ENCODE measurements at regions not wholly inside any gene's neighbourhood (a gene's known extent, or its start where the extent isn't known, plus 50 kb on each side); places are given as distances from the start of the nearest gene placed in this dataset.
"Not testable (repeated sequence)": the region's sequence is repeated elsewhere in the genome, so short reads cannot be mapped to it uniquely, and the experiment has no call there.

- Histone ChIP-seq H3K36me3 (ENCODE audit: control insufficient read depth in 3 of 3, insufficient read depth in 3 of 3, low read length in 3 of 3) (no peaks in the 10 kb centered on the region), H3K4me1 (ENCODE audit: control insufficient read depth in 3 of 3, insufficient read depth in 3 of 3, low read length in 3 of 3) (no peaks in the 10 kb centered on the region), H3K4me3 (ENCODE audit: low read length in 3 of 3) (no peak overlapping the region), H3K9me3 (ENCODE audit: control insufficient read depth in 3 of 3, low read length in 3 of 3) (no peaks in the 10 kb centered on the region), H3K9ac (ENCODE audit: low read depth in 1 of 3, low read length in 3 of 3) (no peak overlapping the region), H3K27me3 (ENCODE audit: control insufficient read depth in 3 of 3, insufficient read depth in 3 of 3, low read length in 3 of 3) (no peaks in the 10 kb centered on the region), H3K27ac (ENCODE audit: low read depth, low read length) (no peak overlapping the region)
These were observed 145.1 kb upstream of the SMYD2 start for GRCh38 chr1:214135886-214136285.

- H3K4me1 ChIP-seq (ENCODE audit: control insufficient read depth in 3 of 3, insufficient read depth in 3 of 3, low read length in 3 of 3): no peaks in the 10 kb centered on the region
- H3K4me3 ChIP-seq (ENCODE audit: low read length in 3 of 3): no peak overlapping the region
- no peak overlapping the region for H3K27ac ChIP-seq (ENCODE audit: low read depth, low read length)
- H3K27me3 ChIP-seq (ENCODE audit: control insufficient read depth in 3 of 3, insufficient read depth in 3 of 3, low read length in 3 of 3): no peaks in the 10 kb centered on the region
- no peaks in the 10 kb centered on the region for H3K36me3 ChIP-seq (ENCODE audit: control insufficient read depth in 3 of 3, insufficient read depth in 3 of 3, low read length in 3 of 3)
- no peak overlapping the region for H3K9ac ChIP-seq (ENCODE audit: low read depth in 1 of 3, low read length in 3 of 3)
- H3K9me3 ChIP-seq (ENCODE audit: control insufficient read depth in 3 of 3, low read length in 3 of 3): no peaks in the 10 kb centered on the region
These were observed 144.5 kb upstream of the SMYD2 start for GRCh38 chr1:214136324-214136919.

GRCh38 chr1:214141486-214141885 is 139.5 kb upstream of the SMYD2 start:
- no peaks in the 10 kb centered on the region for H3K9me3 ChIP-seq (ENCODE audit: control insufficient read depth in 3 of 3, low read length in 3 of 3)
- no peak overlapping the region for H3K9ac ChIP-seq (ENCODE audit: low read depth in 1 of 3, low read length in 3 of 3)
- no peaks in the 10 kb centered on the region for H3K36me3 ChIP-seq (ENCODE audit: control insufficient read depth in 3 of 3, insufficient read depth in 3 of 3, low read length in 3 of 3)
- no peaks in the 10 kb centered on the region for H3K27me3 ChIP-seq (ENCODE audit: control insufficient read depth in 3 of 3, insufficient read depth in 3 of 3, low read length in 3 of 3)
- H3K4me1 ChIP-seq (ENCODE audit: control insufficient read depth in 3 of 3, insufficient read depth in 3 of 3, low read length in 3 of 3): no peaks in the 10 kb centered on the region
- H3K4me3 ChIP-seq (ENCODE audit: low read length in 3 of 3): no peak overlapping the region
- H3K27ac ChIP-seq (ENCODE audit: low read depth, low read length): no peak overlapping the region

DNA sequence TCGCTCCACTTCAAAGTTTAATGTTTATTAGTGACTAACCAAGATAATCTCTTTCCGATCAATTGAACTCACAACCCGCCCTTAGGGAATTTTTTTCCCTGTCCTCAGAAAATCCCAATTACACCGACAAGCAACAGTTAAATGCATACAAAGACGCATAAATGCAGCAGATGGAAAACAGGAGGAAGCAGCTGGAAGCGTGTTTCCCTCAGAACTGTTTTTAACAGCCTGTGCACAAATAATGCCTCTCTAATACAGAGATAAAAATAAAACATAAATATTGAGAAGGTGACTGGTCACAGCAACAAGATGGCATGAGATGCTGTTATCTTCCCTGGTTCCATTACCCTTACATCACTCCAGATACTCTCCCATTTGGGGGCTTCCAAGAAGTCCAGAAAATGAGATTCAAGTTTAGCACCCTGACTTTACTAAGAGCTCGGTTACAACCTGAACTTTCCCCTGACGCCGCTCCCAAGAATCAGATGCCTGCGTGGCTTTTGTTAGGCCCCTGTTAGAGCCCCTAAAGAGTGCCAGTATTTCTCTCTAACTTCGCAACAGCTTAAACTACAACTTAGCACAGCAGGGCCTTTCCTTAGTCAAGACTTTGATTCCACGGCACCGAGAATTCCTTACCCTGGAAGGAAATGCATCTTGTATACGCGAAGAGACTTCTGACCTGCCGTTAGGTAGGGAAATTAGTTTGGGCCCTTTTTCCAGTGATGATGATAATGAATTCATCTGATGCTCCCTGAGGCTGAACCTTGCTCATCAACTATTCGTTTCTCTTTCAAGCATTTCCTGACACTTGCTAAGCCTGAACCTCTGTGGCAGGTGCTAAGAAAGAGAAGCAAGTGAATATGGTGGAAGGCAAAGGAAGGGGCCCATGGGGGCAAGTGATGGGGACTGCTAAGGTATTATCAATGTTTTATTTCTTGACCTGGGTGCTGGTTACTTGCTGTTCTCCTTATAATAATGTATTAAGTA is 137.7 kb upstream of the SMYD2 start:
- Histone ChIP-seq H3K36me3 (ENCODE audit: control insufficient read depth in 3 of 3, insufficient read depth in 3 of 3, low read length in 3 of 3) (no peaks in the 10 kb centered on the region), H3K9me3 (ENCODE audit: control insufficient read depth in 3 of 3, low read length in 3 of 3) (no peaks in the 10 kb centered on the region), H3K4me1 (ENCODE audit: control insufficient read depth in 3 of 3, insufficient read depth in 3 of 3, low read length in 3 of 3) (no peaks in the 10 kb centered on the region), H3K27me3 (ENCODE audit: control insufficient read depth in 3 of 3, insufficient read depth in 3 of 3, low read length in 3 of 3) (no peaks in the 10 kb centered on the region), H3K9ac (ENCODE audit: low read depth in 1 of 3, low read length in 3 of 3) (no peak overlapping the region), H3K27ac (ENCODE audit: low read depth, low read length) (no peak overlapping the region), H3K4me3 (ENCODE audit: low read length in 3 of 3) (no peak overlapping the region)

GRCh38 chr1:214144521-214144920 is 136.4 kb upstream of the SMYD2 start:
- H3K9me3 ChIP-seq (ENCODE audit: control insufficient read depth in 3 of 3, low read length in 3 of 3); H3K4me3 ChIP-seq (ENCODE audit: low read length in 3 of 3); H3K27me3 ChIP-seq (ENCODE audit: control insufficient read depth in 3 of 3, insufficient read depth in 3 of 3, low read length in 3 of 3); H3K36me3 ChIP-seq (ENCODE audit: control insufficient read depth in 3 of 3, insufficient read depth in 3 of 3, low read length in 3 of 3); H3K9ac ChIP-seq (ENCODE audit: low read depth in 1 of 3, low read length in 3 of 3); H3K27ac ChIP-seq (ENCODE audit: low read depth, low read length); H3K4me1 ChIP-seq (ENCODE audit: control insufficient read depth in 3 of 3, insufficient read depth in 3 of 3, low read length in 3 of 3): not testable (repeated sequence)

DNA sequence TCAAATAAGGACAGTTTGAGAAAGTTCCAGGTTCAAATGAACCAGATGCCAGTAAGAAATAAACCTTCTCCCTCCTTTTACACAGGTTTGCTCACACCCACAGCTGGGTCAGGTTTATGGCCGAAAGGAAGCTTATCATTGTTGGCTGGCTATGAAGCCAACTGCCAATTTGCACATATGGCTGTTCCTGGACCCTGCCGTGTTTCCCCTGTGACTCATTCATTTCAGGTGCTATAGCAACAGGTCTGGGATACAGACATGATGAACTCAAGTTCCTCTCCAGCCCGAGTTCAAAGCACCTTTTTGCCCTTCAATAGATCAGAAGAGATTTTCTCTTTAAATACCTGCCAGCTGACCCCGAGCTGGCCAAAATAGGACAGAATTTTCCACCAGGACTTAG is 134.4 kb upstream of the SMYD2 start:
- no peak overlapping the region for H3K27ac ChIP-seq (ENCODE audit: low read depth, low read length)
- no peaks in the 10 kb centered on the region for H3K4me1 ChIP-seq (ENCODE audit: control insufficient read depth in 3 of 3, insufficient read depth in 3 of 3, low read length in 3 of 3)
- no peaks in the 10 kb centered on the region for H3K9me3 ChIP-seq (ENCODE audit: control insufficient read depth in 3 of 3, low read length in 3 of 3)
- no peaks in the 10 kb centered on the region for H3K36me3 ChIP-seq (ENCODE audit: control insufficient read depth in 3 of 3, insufficient read depth in 3 of 3, low read length in 3 of 3)
- H3K9ac ChIP-seq (ENCODE audit: low read depth in 1 of 3, low read length in 3 of 3): no peak overlapping the region
- H3K4me3 ChIP-seq (ENCODE audit: low read length in 3 of 3): no peak overlapping the region
- H3K27me3 ChIP-seq (ENCODE audit: control insufficient read depth in 3 of 3, insufficient read depth in 3 of 3, low read length in 3 of 3): no peaks in the 10 kb centered on the region

GRCh38 chr1:214154596-214155292 is 126.2 kb upstream of the SMYD2 start:
- H3K36me3 ChIP-seq (ENCODE audit: control insufficient read depth in 3 of 3, insufficient read depth in 3 of 3, low read length in 3 of 3): no peaks in the 10 kb centered on the region
- H3K9me3 ChIP-seq (ENCODE audit: control insufficient read depth in 3 of 3, low read length in 3 of 3): peaks cover 0 to 2% (median 0%) of the 10 kb centered on the region in 3 donors
- no peak overlapping the region for H3K9ac ChIP-seq (ENCODE audit: low read depth in 1 of 3, low read length in 3 of 3)
- H3K27me3 ChIP-seq (ENCODE audit: control insufficient read depth in 3 of 3, insufficient read depth in 3 of 3, low read length in 3 of 3): peaks cover 0 to 2% (median 2%) of the 10 kb centered on the region in 3 donors
- H3K27ac ChIP-seq (ENCODE audit: low read depth, low read length): no peak overlapping the region
- no peaks in the 10 kb centered on the region for H3K4me1 ChIP-seq (ENCODE audit: control insufficient read depth in 3 of 3, insufficient read depth in 3 of 3, low read length in 3 of 3)
- no peak overlapping the region for H3K4me3 ChIP-seq (ENCODE audit: low read length in 3 of 3)

DNA sequence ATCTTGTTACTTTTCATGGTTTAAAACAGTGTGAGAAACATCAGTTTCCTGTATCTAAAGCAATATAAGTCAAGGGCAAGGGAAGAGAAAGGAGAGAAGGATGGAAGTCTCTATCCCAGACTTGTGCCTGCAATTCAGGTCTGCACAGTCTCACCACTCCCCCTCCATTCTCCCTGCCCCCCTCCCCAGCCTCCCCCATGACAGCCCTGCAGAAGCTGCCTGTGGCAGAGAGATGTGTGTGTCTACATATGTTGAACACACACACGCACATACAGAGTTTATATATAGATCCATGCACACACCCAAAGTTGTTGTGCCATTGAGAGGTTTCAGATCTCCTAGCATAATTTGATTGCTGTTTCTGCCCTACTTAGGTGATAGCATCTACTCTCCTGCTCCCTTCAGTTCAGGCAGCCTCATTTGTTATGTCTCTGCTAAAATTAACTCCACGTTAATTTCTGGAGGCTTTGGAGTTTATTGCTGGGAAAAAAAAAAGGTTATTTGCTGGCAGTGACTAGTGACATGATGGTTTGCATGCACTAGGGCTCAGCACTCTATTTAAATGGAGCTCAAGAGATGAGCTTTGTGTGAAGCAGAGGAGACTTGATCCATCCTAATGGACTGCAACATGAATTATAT is 124.9 kb upstream of the SMYD2 start:
- no peak overlapping the region for H3K27ac ChIP-seq (ENCODE audit: low read depth, low read length)
- H3K4me1 ChIP-seq (ENCODE audit: control insufficient read depth in 3 of 3, insufficient read depth in 3 of 3, low read length in 3 of 3): no peaks in the 10 kb centered on the region
- no peak overlapping the region for H3K9ac ChIP-seq (ENCODE audit: low read depth in 1 of 3, low read length in 3 of 3)
- H3K9me3 ChIP-seq (ENCODE audit: control insufficient read depth in 3 of 3, low read length in 3 of 3): peaks cover 0 to 2% (median 0%) of the 10 kb centered on the region in 3 donors
- H3K27me3 ChIP-seq (ENCODE audit: control insufficient read depth in 3 of 3, insufficient read depth in 3 of 3, low read length in 3 of 3): peaks cover 0 to 2% (median 2%) of the 10 kb centered on the region in 3 donors
- H3K36me3 ChIP-seq (ENCODE audit: control insufficient read depth in 3 of 3, insufficient read depth in 3 of 3, low read length in 3 of 3): no peaks in the 10 kb centered on the region
- H3K4me3 ChIP-seq (ENCODE audit: low read length in 3 of 3): no peak overlapping the region

- no peak overlapping the region for H3K9ac ChIP-seq (ENCODE audit: low read depth in 1 of 3, low read length in 3 of 3)
- peaks cover 0 to 3% (median 0%) of the 10 kb centered on the region in 3 donors for H3K27me3 ChIP-seq (ENCODE audit: control insufficient read depth in 3 of 3, insufficient read depth in 3 of 3, low read length in 3 of 3)
- no peaks in the 10 kb centered on the region for H3K36me3 ChIP-seq (ENCODE audit: control insufficient read depth in 3 of 3, insufficient read depth in 3 of 3, low read length in 3 of 3)
- H3K27ac ChIP-seq (ENCODE audit: low read depth, low read length): no peak overlapping the region
- H3K4me3 ChIP-seq (ENCODE audit: low read length in 3 of 3): no peak overlapping the region
- H3K9me3 ChIP-seq (ENCODE audit: control insufficient read depth in 3 of 3, low read length in 3 of 3): no peaks in the 10 kb centered on the region
- H3K4me1 ChIP-seq (ENCODE audit: control insufficient read depth in 3 of 3, insufficient read depth in 3 of 3, low read length in 3 of 3): no peaks in the 10 kb centered on the region
These were observed 116.8 kb upstream of the SMYD2 start for GRCh38 chr1:214164173-214164572.
